IMR-90 (cell line): ENCODE measurements at regions not wholly inside any gene's neighbourhood (a gene's known extent, or its start where the extent isn't known, plus 50 kb on each side); places are given as distances from the start of the nearest gene placed in this dataset.

Source experiments
- ATAC-seq: fragments of 200-7000 bp; cut with Tn5 transposase; 2 replicates; pipeline ENCODE4 v1.9.1; 2020; ENCODE audit warnings: low read depth, mild to moderate bottlenecking, moderate library complexity
- BruUV-seq: library from RNA; stranded (reverse); fragments of 400-500 nt; replicated peaks from 2 replicates; lab custom pipeline; 2021; lab: Mats Ljungman, UMichigan
- CTCF ChIA-PET: fragments of 300-600 bp; formaldehyde crosslinking; extraction: SDS; loops from one replicate; lab custom pipeline; 2021; ENCODE audit warnings: antibody characterized with exemption; lab: Yijun Ruan, JAX
- POLR2A ChIA-PET: fragments of 300-600 bp; sonication (Branson Sonifier 250); formaldehyde crosslinking; loops from one replicate; lab custom pipeline; 2022; ENCODE audit warnings: antibody characterized with exemption; ENCODE audit not compliant: unreplicated experiment; lab: Charles Lee
- DNase-seq: peaks from one replicate; pipeline ENCODE4 v3.0.0; 2013
- H2AFZ ChIP-seq: replicated peaks from 2 replicates; pipeline ENCODE3; 2013; ENCODE audit warnings: low read length, mild to moderate bottlenecking; ENCODE audit not compliant: poor library complexity
- H2AK5ac ChIP-seq: 2 replicates; pipeline ENCODE4 v1.6.1; 2013; ENCODE audit warnings: low read depth, low read length, inconsistent platforms
- H2AK9ac ChIP-seq: replicated peaks from 2 replicates; pipeline ENCODE3; 2013; ENCODE audit warnings: mild to moderate bottlenecking, low read depth, low read length, moderate library complexity; ENCODE audit not compliant: poor library complexity
- H2BK120ac ChIP-seq: 2 replicates; pipeline ENCODE4 v1.6.1; 2013; ENCODE audit warnings: low read depth, low read length, inconsistent platforms
- H2BK15ac ChIP-seq: 3 replicates; pipeline ENCODE4 v1.6.1; 2013; ENCODE audit warnings: low read depth, low read length, inconsistent platforms
- H2BK20ac ChIP-seq: 2 replicates; pipeline ENCODE4 v1.6.1; 2013; ENCODE audit warnings: low read depth, mild to moderate bottlenecking, inconsistent platforms, low read length, moderate library complexity
- H2BK5ac ChIP-seq: 2 replicates; pipeline ENCODE4 v1.6.1; 2013; ENCODE audit warnings: mild to moderate bottlenecking, low read depth, low read length, inconsistent platforms; ENCODE audit not compliant: poor library complexity, severe bottlenecking
- H3K14ac ChIP-seq: replicated peaks from 2 replicates; pipeline ENCODE4 v1.6.1; 2013; ENCODE audit warnings: low read depth, low read length, inconsistent platforms
- H3K18ac ChIP-seq: 2 replicates; pipeline ENCODE4 v1.6.1; 2013; ENCODE audit warnings: low read depth, low read length, control low read depth
- H3K23ac ChIP-seq: 2 replicates; pipeline ENCODE4 v1.6.1; 2013; ENCODE audit warnings: low read depth, low read length, inconsistent platforms
- H3K27ac ChIP-seq: 2 replicates; pipeline ENCODE4 v1.5.1; 2013; ENCODE audit warnings: mild to moderate bottlenecking, control low read depth, low read length; ENCODE audit not compliant: insufficient read depth
- H3K27me3 ChIP-seq: 2 replicates; pipeline ENCODE4 v1.6.1; 2013; ENCODE audit warnings: low read length; ENCODE audit not compliant: control insufficient read depth, insufficient read depth
- H3K36me3 ChIP-seq: 2 replicates; pipeline ENCODE4 v1.6.1; 2013; ENCODE audit warnings: low read length, mixed read lengths; ENCODE audit not compliant: control insufficient read depth, insufficient read depth
- H3K4ac ChIP-seq: 2 replicates; pipeline ENCODE4 v1.6.1; 2013; ENCODE audit warnings: low read depth, low read length, inconsistent platforms
- H3K4me1 ChIP-seq: 2 replicates; pipeline ENCODE4 v1.6.1; 2013; ENCODE audit warnings: low read length, mixed read lengths; ENCODE audit not compliant: control insufficient read depth, insufficient read depth
- H3K4me2 ChIP-seq: 2 replicates; pipeline ENCODE4 v1.6.1; 2013; ENCODE audit warnings: low read depth, mild to moderate bottlenecking, control low read depth, low read length, moderate library complexity
- H3K4me3 ChIP-seq: 2 replicates; pipeline ENCODE4 v1.5.1; 2013; ENCODE audit warnings: low read depth, mild to moderate bottlenecking, control low read depth, low read length, moderate library complexity; ENCODE audit not compliant: insufficient read depth
- H3K56ac ChIP-seq: 2 replicates; pipeline ENCODE4 v1.6.1; 2013; ENCODE audit warnings: low read length, inconsistent platforms; ENCODE audit not compliant: insufficient read depth; ENCODE audit errors: extremely low read depth
- H3K79me1 ChIP-seq, 2 experiments: 2 replicates each; pipeline ENCODE4 v1.6.1; 2013; ENCODE audit warnings: low read length in 2 of 2, inconsistent platforms in 1 of 2, low read depth in 1 of 2
- H3K9ac ChIP-seq: 2 replicates; pipeline ENCODE4 v1.6.1; 2013; ENCODE audit warnings: low read depth, low read length, control low read depth
- H3K9me1 ChIP-seq: 2 replicates; pipeline ENCODE4 v1.6.1; 2013; ENCODE audit warnings: low read length, inconsistent platforms; ENCODE audit not compliant: insufficient read depth
- H3K9me3 ChIP-seq: 2 replicates; pipeline ENCODE4 v1.6.1; 2013; ENCODE audit warnings: low read length; ENCODE audit not compliant: control insufficient read depth, insufficient read depth
- H4K20me1 ChIP-seq: 2 replicates; pipeline ENCODE4 v1.6.1; 2013; ENCODE audit warnings: low read length, inconsistent platforms; ENCODE audit not compliant: insufficient read depth
- H4K5ac ChIP-seq: 2 replicates; pipeline ENCODE4 v1.6.1; 2013; ENCODE audit warnings: mild to moderate bottlenecking, low read depth, low read length, control low read depth
- H4K8ac ChIP-seq, 2 experiments: 2 replicates each; pipeline ENCODE4 v1.6.1; 2013; ENCODE audit warnings: low read depth in 2 of 2, low read length in 2 of 2, control low read depth in 1 of 2, inconsistent platforms in 1 of 2
- H4K91ac ChIP-seq: 2 replicates; pipeline ENCODE4 v1.6.1; 2013; ENCODE audit warnings: low read depth, low read length, inconsistent platforms; ENCODE audit not compliant: insufficient read depth
- BHLHE40 ChIP-seq: fragments of 150-350 bp; IDR thresholded peaks from 2 replicates; pipeline ENCODE4 v1.6.1; 2016; ENCODE audit warnings: mild to moderate bottlenecking, low read depth, low read length
- CEBPB ChIP-seq: IDR thresholded peaks from 2 replicates; pipeline ENCODE4 v1.6.1; 2012; ENCODE audit warnings: low read depth, low read length, improper control_type of control experiment
- FOS ChIP-seq: fragments of 150-350 bp; IDR thresholded peaks from 2 replicates; pipeline ENCODE4 v1.6.1; 2016; ENCODE audit warnings: low read depth, low read length
- MAFK ChIP-seq: IDR thresholded peaks from 2 replicates; pipeline ENCODE4 v1.6.1; 2012; ENCODE audit warnings: low read depth, low read length, improper control_type of control experiment
- MAZ ChIP-seq: IDR thresholded peaks from 2 replicates; pipeline ENCODE4 v1.6.1; 2012; ENCODE audit warnings: low read depth, mild to moderate bottlenecking, low read length, improper control_type of control experiment, moderate library complexity, borderline replicate concordance
- NFE2L2 ChIP-seq: fragments of 150-350 bp; IDR thresholded peaks from 2 replicates; pipeline ENCODE4 v1.6.1; 2016; ENCODE audit warnings: low read depth, mild to moderate bottlenecking, low read length
- POLR2A ChIP-seq: IDR thresholded peaks from 2 replicates; pipeline ENCODE4 v1.6.1; 2012; ENCODE audit warnings: mild to moderate bottlenecking, low read depth, low read length
- RFX5 ChIP-seq: IDR thresholded peaks from 2 replicates; pipeline ENCODE4 v1.8.0; 2012; ENCODE audit warnings: low read depth, mild to moderate bottlenecking, low read length, moderate library complexity
- SMC3 ChIP-seq: fragments of 150-350 bp; IDR thresholded peaks from 2 replicates; pipeline ENCODE4 v1.6.1; 2016; ENCODE audit warnings: low read depth, mild to moderate bottlenecking, antibody characterized with exemption, low read length, moderate library complexity
- WGBS, 2 experiments: methylation state at CpG; one replicate each; pipeline versions ENCODE4 v1.1.5 to v1.1.7; 2013; ENCODE audit warnings: missing lambda C conversion rate in 2 of 2; ENCODE audit not compliant: insufficient read length in 1 of 2; ENCODE audit errors: extremely low coverage in 2 of 2; 5-methylcytosine and 5-hydroxymethylcytosine counted together
- dilution Hi-C: fragments of 300-500 bp; cut with HindIII; formaldehyde crosslinking; loops from one replicate; pipeline ENCODE4 v1.14.3; 2018; ENCODE audit warnings: low sequenced_read_pairs; ENCODE audit not compliant: unreplicated experiment
- in situ Hi-C: fragments of 300-500 bp; cut with MboI; formaldehyde crosslinking; loops from 3 replicates; pipeline ENCODE4 v1.14.3; 2019; ENCODE audit warnings: low sequenced_read_pairs, inconsistent platforms, mixed read lengths
- intact Hi-C: fragments of 100-400 bp; cut with micrococcal nuclease; formaldehyde crosslinking; loops from 2 replicates; pipeline ENCODE4 v1.10.0; 2022
- TF ChIP-seq, protein P1 (sequence below): fragments of 150-350 bp; IDR thresholded peaks from 2 replicates; pipeline ENCODE4 v1.6.1; 2017; ENCODE audit warnings: mild to moderate bottlenecking, antibody characterized with exemption, low read length, low read depth
- TF ChIP-seq, protein P2 (sequence below): conservative IDR thresholded peaks from 2 replicates; pipeline ENCODE4 v1.5.1; 2012; ENCODE audit warnings: mild to moderate bottlenecking, low read depth, low read length, improper control_type of control experiment

DNA sequence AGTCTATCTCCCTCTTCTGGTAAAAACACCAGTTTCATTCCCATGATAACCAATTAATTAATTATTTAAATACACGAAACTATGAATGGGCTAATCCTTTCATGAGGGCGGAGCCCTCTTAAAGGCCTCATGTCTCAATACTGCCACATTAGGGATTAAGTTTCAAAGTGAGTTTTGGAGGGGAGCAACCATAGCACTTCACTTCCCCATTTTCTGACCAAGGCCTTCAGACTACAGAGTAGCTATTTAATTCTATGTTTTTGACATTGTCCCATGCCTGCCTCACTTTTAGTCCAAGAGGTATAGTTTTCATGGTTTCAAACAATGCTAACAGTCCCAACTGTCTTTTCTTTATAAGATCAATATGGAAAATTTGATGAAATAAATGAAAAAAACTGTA lies 618.6 kb downstream of the ZWINT start:
- intact Hi-C loops (no loop called here), in situ Hi-C loops (no loop called here), dilution Hi-C loops (no loop called here)
- Histone ChIP-seq H3K79me1 (no peaks in the 10 kb centered on the region), H3K27ac (no peak overlapping the region), H2BK120ac (no peak overlapping the region), H2AK5ac (no peak overlapping the region), H3K4ac (no peak overlapping the region), H3K23ac (no peak overlapping the region), H4K5ac (no peak overlapping the region), H4K20me1 (no peaks in the 10 kb centered on the region), H2BK5ac (no peak overlapping the region), H3K14ac (no peak overlapping the region), H3K9me1 (no peaks in the 10 kb centered on the region), H3K18ac (no peak overlapping the region), H2BK15ac (no peak overlapping the region), H3K36me3 (no peaks in the 10 kb centered on the region), H3K9ac (no peak overlapping the region), H3K56ac (no peak overlapping the region), H2AFZ (no peak overlapping the region), H2BK20ac (no peak overlapping the region), H3K4me2 (no peak overlapping the region), H4K91ac (no peak overlapping the region), H3K27me3 (no peaks in the 10 kb centered on the region), H3K4me1 (no peaks in the 10 kb centered on the region), H2AK9ac (no peak overlapping the region), H3K9me3 (peaks cover 2% of the 10 kb centered on the region), H3K4me3 (no peak overlapping the region), H4K8ac (no peak overlapping the region)
- BruUV-seq: no TSS peak
- ChIA-PET POLR2A (no interaction called here), CTCF (no interaction called here)
- TF ChIP-seq POLR2A (no peak), MAFK (no peak), RFX5 (no peak), CEBPB (no peak), BHLHE40 (no peak), FOS (no peak), SMC3 (no peak), MAZ (no peak), NFE2L2 (no peak)
- TF ChIP-seq, protein P1, sequence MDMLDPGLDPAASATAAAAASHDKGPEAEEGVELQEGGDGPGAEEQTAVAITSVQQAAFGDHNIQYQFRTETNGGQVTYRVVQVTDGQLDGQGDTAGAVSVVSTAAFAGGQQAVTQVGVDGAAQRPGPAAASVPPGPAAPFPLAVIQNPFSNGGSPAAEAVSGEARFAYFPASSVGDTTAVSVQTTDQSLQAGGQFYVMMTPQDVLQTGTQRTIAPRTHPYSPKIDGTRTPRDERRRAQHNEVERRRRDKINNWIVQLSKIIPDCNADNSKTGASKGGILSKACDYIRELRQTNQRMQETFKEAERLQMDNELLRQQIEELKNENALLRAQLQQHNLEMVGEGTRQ: no peak
- TF ChIP-seq, protein P2, sequence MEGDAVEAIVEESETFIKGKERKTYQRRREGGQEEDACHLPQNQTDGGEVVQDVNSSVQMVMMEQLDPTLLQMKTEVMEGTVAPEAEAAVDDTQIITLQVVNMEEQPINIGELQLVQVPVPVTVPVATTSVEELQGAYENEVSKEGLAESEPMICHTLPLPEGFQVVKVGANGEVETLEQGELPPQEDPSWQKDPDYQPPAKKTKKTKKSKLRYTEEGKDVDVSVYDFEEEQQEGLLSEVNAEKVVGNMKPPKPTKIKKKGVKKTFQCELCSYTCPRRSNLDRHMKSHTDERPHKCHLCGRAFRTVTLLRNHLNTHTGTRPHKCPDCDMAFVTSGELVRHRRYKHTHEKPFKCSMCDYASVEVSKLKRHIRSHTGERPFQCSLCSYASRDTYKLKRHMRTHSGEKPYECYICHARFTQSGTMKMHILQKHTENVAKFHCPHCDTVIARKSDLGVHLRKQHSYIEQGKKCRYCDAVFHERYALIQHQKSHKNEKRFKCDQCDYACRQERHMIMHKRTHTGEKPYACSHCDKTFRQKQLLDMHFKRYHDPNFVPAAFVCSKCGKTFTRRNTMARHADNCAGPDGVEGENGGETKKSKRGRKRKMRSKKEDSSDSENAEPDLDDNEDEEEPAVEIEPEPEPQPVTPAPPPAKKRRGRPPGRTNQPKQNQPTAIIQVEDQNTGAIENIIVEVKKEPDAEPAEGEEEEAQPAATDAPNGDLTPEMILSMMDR: no peak
- no CpG with 5 or more reads among the region's 2 CpGs for WGBS, 2 experiments
- DNase-seq (no peak), ATAC-seq (no peak)
